Tibial nerve (tissue), 4 donors: ENCODE measurements at regions not wholly inside any gene's neighbourhood (a gene's known extent, or its start where the extent isn't known, plus 50 kb on each side); places are given as distances from the start of the nearest gene placed in this dataset.

ENCODE experiments used
- DNase-seq, 2 donors: peaks; one replicate each; pipeline ENCODE4 v3.0.0-alpha.2; 2019; ENCODE audit warnings: low spot score in 2 of 2
- H3K27ac ChIP-seq, 4 donors: fragments of 200-600 bp; sonication (generic) in 3 of 4; one replicate each; pipeline ENCODE4 v1.5.1; 2017 to 2019; ENCODE audit warnings: mild to moderate bottlenecking in 1 of 4
- H3K27me3 ChIP-seq, 2 donors: fragments of 200-600 bp; sonication (generic) in 1 of 2; one replicate each; pipeline versions ENCODE4 v1.5.1 to v1.6.0; 2017 to 2019
- H3K36me3 ChIP-seq, 3 donors: fragments of 200-600 bp; sonication (generic); one replicate each; pipeline ENCODE4 v1.5.1; 2018 to 2019
- H3K4me1 ChIP-seq, 4 donors: fragments of 200-600 bp; sonication (generic) in 3 of 4; one replicate each; pipeline ENCODE4 v1.5.1; 2017 to 2019
- H3K4me3 ChIP-seq, 4 donors: fragments of 200-600 bp; sonication (generic) in 3 of 4; one replicate each; pipeline ENCODE4 v1.5.1; 2017 to 2019; ENCODE audit warnings: mild to moderate bottlenecking in 1 of 4, moderate library complexity in 1 of 4
- H3K9me3 ChIP-seq, 4 donors: fragments of 200-600 bp; sonication (generic) in 3 of 4; one replicate each; pipeline ENCODE4 v1.5.1; 2017 to 2019
- CTCF ChIP-seq, 5 experiments: fragments of 200-600 bp in 3 of 5; fragments of 450-650 bp in 2 of 5; sonication (generic) in 3 of 5; IDR thresholded peaks; one replicate each; pipeline ENCODE4 v1.5.1; 2016 to 2019; ENCODE audit warnings: antibody characterized with exemption in 5 of 5, mild to moderate bottlenecking in 3 of 5, moderate library complexity in 2 of 5
- EP300 ChIP-seq, 2 donors: sonication (generic); formaldehyde crosslinking; IDR thresholded peaks; one replicate each; pipeline ENCODE4 v1.6.1; 2017; ENCODE audit warnings: antibody characterized with exemption in 2 of 2, mild to moderate bottlenecking in 1 of 2
- POLR2A ChIP-seq, 2 donors: fragments of 450-650 bp; IDR thresholded peaks; one replicate each; pipeline ENCODE4 v1.6.1; 2017; ENCODE audit warnings: antibody characterized with exemption in 2 of 2, mild to moderate bottlenecking in 2 of 2, moderate library complexity in 2 of 2
- WGBS, 2 donors: methylation state at CpG; one replicate each; pipeline ENCODE4 v1.1.5; 2018; 5-methylcytosine and 5-hydroxymethylcytosine counted together

- TF ChIP-seq EP300 (IDR thresholded peaks at IDR 0.05) (no peak), CTCF (IDR thresholded peaks at IDR 0.05) (no peak), POLR2A (IDR thresholded peaks at IDR 0.05) (no peak)
- H3K27me3 ChIP-seq = no peaks in the 10 kb centered on the region
- peaks cover 0 to 9% (median 0%) of the 10 kb centered on the region in 4 donors for H3K9me3 ChIP-seq
- 89 to 92% methylated on average over 2 of the region's 2 CpGs for WGBS, 2 donors
- H3K4me1 ChIP-seq = peaks cover 0 to 20% (median 2%) of the 10 kb centered on the region in 4 donors
- no peak for DNase-seq
- peak overlapping the region in 2 of 4 donors; percentile 78 to 83 for H3K27ac ChIP-seq
- H3K36me3 ChIP-seq = no peaks in the 10 kb centered on the region
- no peak overlapping the region for H3K4me3 ChIP-seq
Measured at GRCh38 chr4:187208651-187209050, 485.0 kb upstream of the FAT1 start.

- Histone ChIP-seq H3K27me3 (no peaks in the 10 kb centered on the region), H3K36me3 (no peaks in the 10 kb centered on the region), H3K4me3 (no peak overlapping the region), H3K4me1 (peaks cover 0 to 11% (median 2%) of the 10 kb centered on the region in 4 donors), H3K27ac (peak overlapping the region; percentile 56 to 85 (median 70)), H3K9me3 (peaks cover 0 to 9% (median 0%) of the 10 kb centered on the region in 4 donors)
- WGBS, 2 donors = 49 to 50% methylated on average over 11 of the region's 11 CpGs
- DNase-seq = no peak
- TF ChIP-seq CTCF (IDR thresholded peaks at IDR 0.05) (no peak), POLR2A (IDR thresholded peaks at IDR 0.05) (no peak), EP300 (IDR thresholded peaks at IDR 0.05) (peak in 1 of 2 donors; percentile 41)
Measured at GRCh38 chr4:187209921-187210613, 486.4 kb upstream of the FAT1 start.

GRCh38 chr4:187212446-187213080 is 488.9 kb upstream of the FAT1 start:
- Histone ChIP-seq H3K9me3 (no peaks in the 10 kb centered on the region), H3K27me3 (no peaks in the 10 kb centered on the region), H3K4me1 (peaks cover 0 to 11% (median 2%) of the 10 kb centered on the region in 4 donors), H3K27ac (no peak overlapping the region), H3K36me3 (no peaks in the 10 kb centered on the region), H3K4me3 (no peak overlapping the region)
- WGBS, 2 donors = 72 to 85% methylated on average over 9 of the region's 9 CpGs
- DNase-seq = no peak
- TF ChIP-seq POLR2A (IDR thresholded peaks at IDR 0.05) = no peak
- TF ChIP-seq CTCF (IDR thresholded peaks at IDR 0.05) = no peak

DNA sequence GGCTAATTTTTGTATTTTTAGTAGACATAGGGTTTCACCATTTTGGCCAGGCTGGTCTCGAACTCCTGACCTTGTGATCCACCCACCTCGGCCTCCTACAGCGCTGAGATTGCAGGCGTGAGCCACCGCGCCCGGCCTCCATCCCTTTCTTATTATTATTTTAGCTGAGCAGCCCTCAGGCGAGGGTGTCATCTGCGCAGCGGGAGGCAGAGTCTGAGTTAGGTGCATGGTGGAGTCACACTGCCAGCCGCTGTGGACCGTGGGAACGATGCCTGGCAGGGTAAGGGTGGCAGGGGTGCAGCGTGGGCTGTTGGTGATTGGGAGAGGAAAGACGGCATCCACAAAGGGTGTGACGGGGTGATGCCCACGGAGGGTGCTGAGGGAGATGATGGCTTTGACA is 491.8 kb upstream of the FAT1 start:
- 94 to 95% methylated on average over 17 of the region's 17 CpGs for WGBS, 2 donors
- DNase-seq = no peak
- Histone ChIP-seq H3K27ac (no peak overlapping the region), H3K27me3 (no peaks in the 10 kb centered on the region), H3K9me3 (no peaks in the 10 kb centered on the region), H3K4me1 (peaks cover 0 to 1% (median under 1%) of the 10 kb centered on the region in 4 donors), H3K36me3 (no peaks in the 10 kb centered on the region), H3K4me3 (no peak overlapping the region)
- TF ChIP-seq EP300 (IDR thresholded peaks at IDR 0.05) = no peak
- no peak for TF ChIP-seq POLR2A (IDR thresholded peaks at IDR 0.05)
- no peak for TF ChIP-seq CTCF (IDR thresholded peaks at IDR 0.05)

- WGBS, 2 donors = 86 to 90% methylated on average over 20 of the region's 20 CpGs
- Histone ChIP-seq H3K4me1 (no peaks in the 10 kb centered on the region), H3K36me3 (no peaks in the 10 kb centered on the region), H3K9me3 (no peaks in the 10 kb centered on the region), H3K27ac (no peak overlapping the region), H3K27me3 (no peaks in the 10 kb centered on the region), H3K4me3 (no peak overlapping the region)
- TF ChIP-seq EP300 (IDR thresholded peaks at IDR 0.05) (no peak), CTCF (IDR thresholded peaks at IDR 0.05) (no peak), POLR2A (IDR thresholded peaks at IDR 0.05) (no peak)
- no peak for DNase-seq
Measured at GRCh38 chr4:187218705-187219245, 495.1 kb upstream of the FAT1 start.
